B cell (primary cell): ENCODE measurements at regions not wholly inside any gene's neighbourhood (a gene's known extent, or its start where the extent isn't known, plus 50 kb on each side); places are given as distances from the start of the nearest gene placed in this dataset.

Experiments
- ATAC-seq: fragments of 200-7000 bp; cut with Tn5 transposase; one replicate; pipeline ENCODE4 v1.10.0; 2021; ENCODE audit warnings: low read depth, mild to moderate bottlenecking, moderate number of reproducible peaks, moderate library complexity
- CTCF ChIA-PET: fragments of 350-600 bp; sonication (Branson Sonifier 250); formaldehyde crosslinking; loops from one replicate; lab custom pipeline; 2021; ENCODE audit warnings: antibody characterized with exemption, inconsistent platforms; lab: Charles Lee
- POLR2A ChIA-PET: fragments of 350-600 bp; sonication (Branson Sonifier 250); formaldehyde crosslinking; loops from one replicate; lab custom pipeline; 2021; ENCODE audit warnings: antibody characterized with exemption; lab: Charles Lee
- DNase-seq: peaks from one replicate; pipeline ENCODE4 v3.0.0; 2013
- H2AFZ ChIP-seq: 2 replicates; pipeline ENCODE4 v1.6.1; 2012; ENCODE audit warnings: mild to moderate bottlenecking, low read depth, low read length; ENCODE audit not compliant: insufficient read depth, poor library complexity, severe bottlenecking
- H3K27ac ChIP-seq, 2 donors: 1 replicate in 1 of 2; 2 replicates in 1 of 2; pipeline ENCODE4 v1.5.1; 2012 to 2013; ENCODE audit warnings: low read length in 2 of 2, mild to moderate bottlenecking in 2 of 2, moderate library complexity in 1 of 2
- H3K27me3 ChIP-seq, 4 experiments: fragments of 200-600 bp in 1 of 4; sonication (generic) in 1 of 4; replicated peaks in 1 of 4; 1 replicate in 2 of 4; 2 replicates in 2 of 4; pipeline versions ENCODE4 v1.6.1 to v1.7.0; 2013 to 2016; ENCODE audit warnings: low read length in 3 of 4, mild to moderate bottlenecking in 2 of 4, mixed read lengths in 1 of 4, moderate library complexity in 1 of 4; ENCODE audit not compliant: insufficient read depth in 4 of 4, control insufficient read depth in 3 of 4; ENCODE audit errors: control extremely low read depth in 1 of 4
- H3K36me3 ChIP-seq, 2 experiments: replicated peaks in 1 of 2; 1 replicate in 1 of 2; 2 replicates in 1 of 2; pipeline versions ENCODE4 v1.6.1 to v1.7.1; 2013; ENCODE audit warnings: low read length in 1 of 2; ENCODE audit not compliant: insufficient read depth in 2 of 2, control insufficient read depth in 1 of 2; ENCODE audit errors: control extremely low read depth in 1 of 2, extremely low read depth in 1 of 2
- H3K4me1 ChIP-seq, 2 donors: fragments of 200-600 bp in 1 of 2; sonication (generic) in 1 of 2; 1 replicate in 1 of 2; 2 replicates in 1 of 2; pipeline versions ENCODE4 v1.5.1 to v1.6.1; 2013 to 2017; ENCODE audit warnings: low read length in 2 of 2; ENCODE audit not compliant: control insufficient read depth in 2 of 2, insufficient read depth in 2 of 2
- H3K4me2 ChIP-seq: replicated peaks from 2 replicates; pipeline ENCODE3; 2012; ENCODE audit warnings: mild to moderate bottlenecking, low read depth, low read length; ENCODE audit not compliant: poor library complexity, severe bottlenecking
- H3K4me3 ChIP-seq, 5 experiments: fragments of 200-600 bp in 1 of 5; sonication (generic) in 1 of 5; 1 replicate in 3 of 5; 2 replicates in 2 of 5; pipeline versions ENCODE4 v1.5.1 to v1.7.0; 2011 to 2016; ENCODE audit warnings: low read length in 4 of 5, mild to moderate bottlenecking in 4 of 5, low read depth in 2 of 5, control low read depth in 1 of 5, moderate library complexity in 1 of 5; ENCODE audit not compliant: insufficient read depth in 1 of 5; ENCODE audit errors: control extremely low read depth in 1 of 5, extremely low read depth in 1 of 5
- H3K79me2 ChIP-seq: fragments of 200-600 bp; sonication (generic); one replicate; pipeline ENCODE4 v1.6.0; 2016; ENCODE audit warnings: low read length; ENCODE audit not compliant: control insufficient read depth, insufficient read depth
- H3K9ac ChIP-seq: fragments of 200-600 bp; sonication (generic); 2 replicates; pipeline ENCODE4 v1.6.1; 2017; ENCODE audit warnings: mild to moderate bottlenecking, low read length, moderate library complexity
- H3K9me3 ChIP-seq, 3 donors: one replicate each; pipeline versions ENCODE4 v1.6.1 to v1.7.1; 2013; ENCODE audit warnings: low read length in 2 of 3; ENCODE audit not compliant: control insufficient read depth in 2 of 3, insufficient read depth in 1 of 3; ENCODE audit errors: control extremely low read depth in 1 of 3
- H4K20me1 ChIP-seq: 2 replicates; pipeline ENCODE4 v1.6.0; 2012; ENCODE audit warnings: mild to moderate bottlenecking, low read length; ENCODE audit not compliant: insufficient read depth, control insufficient read depth, poor library complexity, severe bottlenecking
- H3K27ac Mint-ChIP-seq: one replicate; pipeline ENCODE4 v1.8.0; 2021; ENCODE audit warnings: mixed read lengths
- H3K27me3 Mint-ChIP-seq: one replicate; pipeline ENCODE4 v1.8.0; 2021; ENCODE audit warnings: mixed read lengths
- H3K4me1 Mint-ChIP-seq: one replicate; pipeline ENCODE4 v1.8.0; 2021; ENCODE audit warnings: mixed read lengths
- H3K4me3 Mint-ChIP-seq: one replicate; pipeline ENCODE4 v1.8.0; 2021; ENCODE audit warnings: mixed read lengths
- H3K9me3 Mint-ChIP-seq: one replicate; pipeline ENCODE4 v1.8.0; 2022; ENCODE audit warnings: mixed read lengths; ENCODE audit not compliant: insufficient read depth
- CTCF ChIP-seq: fragments of 200-600 bp; IDR thresholded peaks from one replicate; pipeline ENCODE4 v1.8.0; 2022; ENCODE audit warnings: antibody characterized with exemption, mild to moderate bottlenecking
- EZH2 ChIP-seq: IDR thresholded peaks from 2 replicates; pipeline ENCODE4 v1.6.1; 2012; ENCODE audit warnings: borderline replicate concordance, low read depth, mild to moderate bottlenecking, moderate library complexity, low read length; ENCODE audit not compliant: insufficient read depth, poor library complexity, severe bottlenecking
- WGBS: methylation state at CpG from one replicate; pipeline ENCODE4 v1.1.5; 2013; ENCODE audit warnings: missing lambda C conversion rate; ENCODE audit not compliant: insufficient coverage; 5-methylcytosine and 5-hydroxymethylcytosine counted together
- intact Hi-C: fragments of 100-400 bp; cut with micrococcal nuclease; formaldehyde crosslinking; loops from one replicate; pipeline ENCODE4 v1.10.0; 2022

- no peaks in the 10 kb centered on the region for H3K4me1 Mint-ChIP-seq
- Histone ChIP-seq H3K79me2 (no peaks in the 10 kb centered on the region), H3K36me3 (no peaks in the 10 kb centered on the region), H3K27me3 (no peaks in the 10 kb centered on the region), H3K9me3 (peaks cover 0 to 22% (median 9%) of the 10 kb centered on the region in 3 donors), H4K20me1 (no peaks in the 10 kb centered on the region), H3K9ac (no peak overlapping the region), H3K4me1 (no peaks in the 10 kb centered on the region), H3K27ac (no peak overlapping the region), H2AFZ (no peak overlapping the region), H3K4me2 (no peak overlapping the region), H3K4me3 (no peak overlapping the region)
- ChIA-PET POLR2A (no interaction called here), CTCF (no interaction called here)
- H3K27me3 Mint-ChIP-seq: no peaks in the 10 kb centered on the region
- H3K27ac Mint-ChIP-seq: no peak overlapping the region
- no peak for DNase-seq
- ATAC-seq: no peak
- peaks cover 12% of the 10 kb centered on the region for H3K9me3 Mint-ChIP-seq
- 60% methylated on average over 1 of the region's 3 CpGs for WGBS
- intact Hi-C loops: no loop called here
- no peak overlapping the region for H3K4me3 Mint-ChIP-seq
- TF ChIP-seq EZH2 (no peak), CTCF (no peak)
Measured at GRCh38 chr2:22582107-22582506, 802.9 kb upstream of the KLHL29 start.

GRCh38 chr2:22596306-22596705, 788.7 kb upstream of the KLHL29 start:
- Histone ChIP-seq H3K79me2 (no peaks in the 10 kb centered on the region), H3K27ac (no peak overlapping the region), H3K4me1 (no peaks in the 10 kb centered on the region), H4K20me1 (no peaks in the 10 kb centered on the region), H3K36me3 (no peaks in the 10 kb centered on the region), H2AFZ (no peak overlapping the region), H3K4me2 (no peak overlapping the region), H3K9ac (no peak overlapping the region), H3K27me3 (no peaks in the 10 kb centered on the region), H3K9me3 (no peaks in the 10 kb centered on the region), H3K4me3 (no peak overlapping the region)
- Mint-ChIP-seq H3K27me3 (no peaks in the 10 kb centered on the region), H3K9me3 (peaks cover 4% of the 10 kb centered on the region), H3K4me3 (no peak overlapping the region), H3K27ac (no peak overlapping the region), H3K4me1 (no peaks in the 10 kb centered on the region)
- WGBS: 95% methylated on average over 5 of the region's 5 CpGs
- ATAC-seq: no peak
- ChIA-PET POLR2A (no interaction called here), CTCF (no interaction called here)
- intact Hi-C loops: no loop called here
- no peak for TF ChIP-seq EZH2
- no peak for TF ChIP-seq CTCF
- DNase-seq: no peak
